Vagina (tissue), 2 donors: ENCODE measurements at regions not wholly inside any gene's neighbourhood (a gene's known extent, or its start where the extent isn't known, plus 50 kb on each side); places are given as distances from the start of the nearest gene placed in this dataset.

ENCODE experiments used
- DNase-seq, 2 donors: peaks; one replicate each; pipeline ENCODE4 v3.0.0-alpha.2; 2017; ENCODE audit errors: extremely low spot score in 2 of 2
- H3K27ac ChIP-seq: fragments of 200-600 bp; sonication (generic); one replicate; pipeline ENCODE4 v1.5.1; 2019
- H3K27me3 ChIP-seq: fragments of 200-600 bp; sonication (generic); one replicate; pipeline ENCODE4 v1.5.1; 2019
- H3K36me3 ChIP-seq, 2 donors: fragments of 200-600 bp; sonication (generic); one replicate each; pipeline ENCODE4 v1.5.1; 2017 to 2019
- H3K4me1 ChIP-seq: fragments of 200-600 bp; sonication (generic); one replicate; pipeline ENCODE4 v1.5.1; 2019
- H3K4me3 ChIP-seq, 2 donors: fragments of 200-600 bp; sonication (generic); 1 replicate in 1 of 2; 2 replicates in 1 of 2; pipeline ENCODE4 v1.5.1; 2016 to 2019
- H3K9me3 ChIP-seq: fragments of 200-600 bp; sonication (generic); one replicate; pipeline ENCODE4 v1.5.1; 2019
- CTCF ChIP-seq, 3 experiments: fragments of 450-650 bp in 2 of 3; fragments of 200-600 bp in 1 of 3; sonication (generic) in 1 of 3; IDR thresholded peaks; one replicate each; pipeline ENCODE4 v1.5.1; 2017 to 2019; ENCODE audit warnings: antibody characterized with exemption in 3 of 3, mild to moderate bottlenecking in 2 of 3, moderate library complexity in 2 of 3
- POLR2A ChIP-seq, 2 donors: fragments of 450-650 bp; IDR thresholded peaks; one replicate each; pipeline ENCODE4 v1.6.1; 2017; ENCODE audit warnings: antibody characterized with exemption in 2 of 2, mild to moderate bottlenecking in 2 of 2, moderate library complexity in 2 of 2
- POLR2AphosphoS5 ChIP-seq, 2 donors: sonication (generic); formaldehyde crosslinking; IDR thresholded peaks; one replicate each; pipeline ENCODE4 v1.9.0; 2017; ENCODE audit warnings: antibody characterized with exemption in 2 of 2, mild to moderate bottlenecking in 2 of 2, low read depth in 1 of 2; ENCODE audit not compliant: insufficient read depth in 1 of 2
- intact Hi-C: fragments of 100-400 bp; cut with DNase I; formaldehyde crosslinking; loops from one replicate; pipeline ENCODE4 v1.15.1; 2023

DNA sequence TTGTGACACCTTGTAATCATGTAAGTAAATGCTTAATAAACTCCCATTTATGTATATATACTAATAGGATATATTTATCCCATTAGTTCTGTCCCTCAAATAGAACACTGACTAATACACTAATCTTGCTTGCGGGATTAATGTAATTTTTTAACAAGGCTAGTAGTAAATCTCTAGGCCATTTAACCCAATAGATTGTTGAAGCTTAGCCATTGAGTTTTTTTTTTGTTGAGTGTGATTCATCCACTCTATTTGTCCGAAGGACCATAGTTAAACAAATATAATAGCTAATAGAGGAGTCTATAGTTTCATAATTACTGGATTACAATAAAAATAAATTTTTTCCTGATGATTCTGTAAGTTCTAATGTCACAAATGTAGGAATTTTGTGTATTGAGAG is 474.4 kb downstream of the CDH9 start:
- Histone ChIP-seq H3K4me1 (no peaks in the 10 kb centered on the region), H3K36me3 (no peaks in the 10 kb centered on the region), H3K27me3 (no peaks in the 10 kb centered on the region), H3K27ac (no peak overlapping the region), H3K9me3 (no peaks in the 10 kb centered on the region), H3K4me3 (no peak overlapping the region)
- DNase-seq = no peak
- intact Hi-C loops = no loop called here
- TF ChIP-seq POLR2A (IDR thresholded peaks at IDR 0.05) (no peak), POLR2AphosphoS5 (IDR thresholded peaks at IDR 0.05; ENCODE audit: insufficient read depth in 1 of 2, low read depth in 1 of 2) (no peak), CTCF (IDR thresholded peaks at IDR 0.05) (no peak)

GRCh38 chr5:26553079-26553478 is 485.3 kb downstream of the CDH9 start:
- no peaks in the 10 kb centered on the region for H3K36me3 ChIP-seq
- TF ChIP-seq POLR2A (IDR thresholded peaks at IDR 0.05) (no peak), CTCF (IDR thresholded peaks at IDR 0.05) (no peak), POLR2AphosphoS5 (IDR thresholded peaks at IDR 0.05; ENCODE audit: insufficient read depth in 1 of 2, low read depth in 1 of 2) (no peak)
- DNase-seq = no peak
- intact Hi-C loops = no loop called here
- no peaks in the 10 kb centered on the region for H3K4me1 ChIP-seq
- H3K27me3 ChIP-seq = no peaks in the 10 kb centered on the region
- H3K9me3 ChIP-seq = no peaks in the 10 kb centered on the region
- H3K27ac ChIP-seq = no peak overlapping the region
- H3K4me3 ChIP-seq = no peak overlapping the region

- no peak overlapping the region for H3K27ac ChIP-seq
- H3K27me3 ChIP-seq = no peaks in the 10 kb centered on the region
- intact Hi-C loops = no loop called here
- no peaks in the 10 kb centered on the region for H3K9me3 ChIP-seq
- H3K36me3 ChIP-seq = no peaks in the 10 kb centered on the region
- H3K4me1 ChIP-seq = no peaks in the 10 kb centered on the region
- TF ChIP-seq CTCF (IDR thresholded peaks at IDR 0.05) = no peak
- TF ChIP-seq POLR2AphosphoS5 (IDR thresholded peaks at IDR 0.05; ENCODE audit: insufficient read depth in 1 of 2, low read depth in 1 of 2) = no peak
- TF ChIP-seq POLR2A (IDR thresholded peaks at IDR 0.05) = no peak
- no peak for DNase-seq
- H3K4me3 ChIP-seq = no peak overlapping the region
These were observed 494.4 kb downstream of the CDH9 start for GRCh38 chr5:26543987-26544386.

DNA sequence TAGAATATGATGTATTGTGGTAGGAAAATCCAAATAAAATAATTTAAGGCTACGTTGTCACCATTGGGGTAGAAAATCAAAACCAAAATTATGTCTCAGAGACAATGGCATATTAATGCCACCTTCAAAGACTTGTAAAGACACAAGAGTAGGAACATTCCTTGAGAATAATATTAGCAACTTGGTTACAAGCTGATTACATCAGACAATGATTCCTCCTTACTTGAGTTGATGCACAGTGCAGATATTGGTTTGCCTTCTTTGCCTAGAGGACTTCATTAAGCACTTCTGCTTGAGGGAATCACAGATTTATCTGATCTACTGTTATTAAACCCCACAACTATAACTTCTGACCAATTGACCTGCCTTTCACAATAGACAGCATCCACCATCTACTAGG is 500.2 kb downstream of the CDH9 start:
- Histone ChIP-seq H3K36me3 (no peaks in the 10 kb centered on the region), H3K4me1 (no peaks in the 10 kb centered on the region), H3K27ac (no peak overlapping the region), H3K4me3 (no peak overlapping the region), H3K9me3 (no peaks in the 10 kb centered on the region), H3K27me3 (no peaks in the 10 kb centered on the region)
- TF ChIP-seq POLR2A (IDR thresholded peaks at IDR 0.05) = no peak
- no peak for TF ChIP-seq CTCF (IDR thresholded peaks at IDR 0.05)
- TF ChIP-seq POLR2AphosphoS5 (IDR thresholded peaks at IDR 0.05; ENCODE audit: insufficient read depth in 1 of 2, low read depth in 1 of 2) = no peak
- intact Hi-C loops = no loop called here
- DNase-seq = no peak

GRCh38 chr5:26535215-26535614 is 503.2 kb downstream of the CDH9 start:
- intact Hi-C loops = no loop called here
- no peak for DNase-seq
- Histone ChIP-seq H3K27me3 (no peaks in the 10 kb centered on the region), H3K27ac (no peak overlapping the region), H3K36me3 (no peaks in the 10 kb centered on the region), H3K4me1 (no peaks in the 10 kb centered on the region), H3K9me3 (no peaks in the 10 kb centered on the region), H3K4me3 (no peak overlapping the region)
- no peak for TF ChIP-seq CTCF (IDR thresholded peaks at IDR 0.05)
- TF ChIP-seq POLR2A (IDR thresholded peaks at IDR 0.05) = no peak
- no peak for TF ChIP-seq POLR2AphosphoS5 (IDR thresholded peaks at IDR 0.05; ENCODE audit: insufficient read depth in 1 of 2, low read depth in 1 of 2)
